ENCODE measurements at regions not wholly inside any gene's neighbourhood (a gene's known extent, or its start where the extent isn't known, plus 50 kb on each side); places are given as distances from the start of the nearest gene placed in this dataset.

GRCh38 chr13:73943965-73944233 lies 190.3 kb downstream of the KLF12 start:
- in situ Hi-C loops (cut with HindIII; ENCODE audit: low pct_unique_long_range_greater_than_20kb, low sequenced_read_pairs): no loop called here
- DNase-seq (ENCODE audit: low read depth, low spot score) (no peak), ATAC-seq (no peak)
- TF ChIP-seq SIN3A (IDR thresholded peaks at IDR 0.05; ENCODE audit: borderline replicate concordance, insufficient read depth, low read depth, low read length): no peak
- intact Hi-C loops (cut with micrococcal nuclease; ENCODE audit: unreplicated experiment): no loop called here
- BruUV-seq (replicated peaks): no TSS peak
- Histone ChIP-seq H3K27me3 (ENCODE audit: control insufficient read depth, insufficient read depth, low read length) (no peaks in the 10 kb centered on the region), H3K27ac (ENCODE audit: low read length) (no peak overlapping the region), H3K9me3 (ENCODE audit: control insufficient read depth, insufficient read depth, low read depth, low read length) (no peaks in the 10 kb centered on the region), H3K36me3 (ENCODE audit: control insufficient read depth, insufficient read depth, low read length) (no peaks in the 10 kb centered on the region), H3K4me3 (ENCODE audit: low read depth in 2 of 2, low read length in 2 of 2) (no peak overlapping the region), H3K4me1 (ENCODE audit: control insufficient read depth, insufficient read depth, low read length) (no peaks in the 10 kb centered on the region; the same call in 1 of the 2 replicates)
- CTCF ChIA-PET: no interaction called here
- POLR2A ChIA-PET: no interaction called here

GRCh38 chr13:73943137-73943964 lies 190.9 kb downstream of the KLF12 start:
- ChIA-PET POLR2A (no interaction called here), CTCF (no interaction called here)
- Histone ChIP-seq H3K36me3 (ENCODE audit: control insufficient read depth, insufficient read depth, low read length) (no peaks in the 10 kb centered on the region), H3K4me3 (ENCODE audit: low read depth in 2 of 2, low read length in 2 of 2) (no peak overlapping the region), H3K4me1 (ENCODE audit: control insufficient read depth, insufficient read depth, low read length) (no peaks in the 10 kb centered on the region; the same call in 1 of the 2 replicates), H3K27me3 (ENCODE audit: control insufficient read depth, insufficient read depth, low read length) (no peaks in the 10 kb centered on the region), H3K9me3 (ENCODE audit: control insufficient read depth, insufficient read depth, low read depth, low read length) (no peaks in the 10 kb centered on the region), H3K27ac (ENCODE audit: low read length) (no peak overlapping the region)
- ATAC-seq (no peak), DNase-seq (ENCODE audit: low read depth, low spot score) (no peak)
- TF ChIP-seq POLR2AphosphoS5 (IDR thresholded peaks at IDR 0.05; ENCODE audit: low read depth, low read length): no peak
- TF ChIP-seq CTCF (IDR thresholded peaks at IDR 0.05): no peak
- no peak for TF ChIP-seq SIN3A (IDR thresholded peaks at IDR 0.05; ENCODE audit: borderline replicate concordance, insufficient read depth, low read depth, low read length)
- TF ChIP-seq TCF7L2 (IDR thresholded peaks at IDR 0.05; ENCODE audit: low read depth, low read length): no peak
- no peak for TF ChIP-seq REST (IDR thresholded peaks at IDR 0.05; ENCODE audit: insufficient read depth in 1 of 2, low read depth in 2 of 2, low read length in 1 of 2)
- in situ Hi-C loops (cut with HindIII; ENCODE audit: low pct_unique_long_range_greater_than_20kb, low sequenced_read_pairs) (no loop called here), intact Hi-C loops (cut with micrococcal nuclease; ENCODE audit: unreplicated experiment) (no loop called here)
- no TSS peak for BruUV-seq (replicated peaks)

- ATAC-seq: no peak
- no peak overlapping the region for H3K27ac ChIP-seq (ENCODE audit: low read length)
- CTCF ChIA-PET: no interaction called here
- intact Hi-C loops (cut with micrococcal nuclease; ENCODE audit: unreplicated experiment) (no loop called here), in situ Hi-C loops (cut with HindIII; ENCODE audit: low pct_unique_long_range_greater_than_20kb, low sequenced_read_pairs) (no loop called here)
- no peak for TF ChIP-seq TCF7L2 (IDR thresholded peaks at IDR 0.05; ENCODE audit: low read depth, low read length)
- TF ChIP-seq POLR2AphosphoS5 (IDR thresholded peaks at IDR 0.05; ENCODE audit: low read depth, low read length): no peak
- no peak for TF ChIP-seq REST (IDR thresholded peaks at IDR 0.05; ENCODE audit: insufficient read depth in 1 of 2, low read depth in 2 of 2, low read length in 1 of 2)
- no peak for TF ChIP-seq SIN3A (IDR thresholded peaks at IDR 0.05; ENCODE audit: borderline replicate concordance, insufficient read depth, low read depth, low read length)
- TF ChIP-seq CTCF (IDR thresholded peaks at IDR 0.05): no peak
- no peaks in the 10 kb centered on the region for H3K27me3 ChIP-seq (ENCODE audit: control insufficient read depth, insufficient read depth, low read length)
- BruUV-seq (replicated peaks): no TSS peak
- H3K4me1 ChIP-seq (ENCODE audit: control insufficient read depth, insufficient read depth, low read length): peaks cover 3% of the 10 kb centered on the region
- no peak for DNase-seq (ENCODE audit: low read depth, low spot score)
- POLR2A ChIA-PET: no interaction called here
- H3K36me3 ChIP-seq (ENCODE audit: control insufficient read depth, insufficient read depth, low read length): no peaks in the 10 kb centered on the region
- H3K9me3 ChIP-seq (ENCODE audit: control insufficient read depth, insufficient read depth, low read depth, low read length): no peaks in the 10 kb centered on the region
- H3K4me3 ChIP-seq (ENCODE audit: low read depth in 2 of 2, low read length in 2 of 2): no peak overlapping the region
Observed at GRCh38 chr13:73941752-73942151, 192.5 kb downstream of the KLF12 start.
